ENCODE measurements at regions not wholly inside any gene's neighbourhood (a gene's known extent, or its start where the extent isn't known, plus 50 kb on each side); places are given as distances from the start of the nearest gene placed in this dataset.

DNA sequence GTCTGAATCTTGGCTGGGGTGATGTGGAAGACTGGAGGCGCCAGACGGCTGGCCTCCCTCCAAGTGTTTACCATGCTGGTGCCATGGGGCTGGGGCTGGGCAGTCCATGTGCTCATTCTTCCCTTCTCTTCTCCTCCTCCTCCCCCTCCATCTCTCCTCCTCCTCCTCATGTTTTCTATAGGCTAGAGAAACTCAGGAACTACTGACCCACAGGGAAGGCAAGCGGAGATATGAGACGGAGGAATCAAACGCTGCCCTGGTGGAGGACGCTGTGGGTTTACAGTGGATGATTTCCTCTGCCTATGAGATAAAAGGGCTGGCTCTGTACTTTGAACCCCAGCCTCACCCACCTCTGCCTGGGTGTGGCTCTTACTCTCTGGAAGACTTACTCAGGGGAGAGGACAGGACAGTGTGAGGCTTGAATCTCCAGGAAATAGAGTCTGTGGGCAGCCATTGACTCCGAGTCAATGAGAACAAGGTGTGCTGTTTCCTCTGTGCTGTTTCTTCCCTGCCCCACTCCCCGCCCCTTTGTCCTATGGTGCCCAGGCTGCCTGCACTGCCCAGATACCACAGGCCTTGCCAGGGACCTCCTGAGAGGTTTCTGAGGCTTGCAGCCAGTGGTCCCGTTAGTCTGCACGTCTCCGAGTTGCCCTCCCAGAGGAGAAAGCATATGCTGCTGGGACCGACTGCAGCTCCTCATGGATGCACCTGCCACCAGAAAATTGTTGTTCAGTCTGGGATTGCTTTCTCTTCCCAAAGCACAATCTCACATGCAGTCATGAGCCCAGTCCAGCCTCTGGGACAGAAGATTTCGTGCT, 132.6 kb upstream of the ARHGAP5 start:
- DNase-seq = no peak

DNA sequence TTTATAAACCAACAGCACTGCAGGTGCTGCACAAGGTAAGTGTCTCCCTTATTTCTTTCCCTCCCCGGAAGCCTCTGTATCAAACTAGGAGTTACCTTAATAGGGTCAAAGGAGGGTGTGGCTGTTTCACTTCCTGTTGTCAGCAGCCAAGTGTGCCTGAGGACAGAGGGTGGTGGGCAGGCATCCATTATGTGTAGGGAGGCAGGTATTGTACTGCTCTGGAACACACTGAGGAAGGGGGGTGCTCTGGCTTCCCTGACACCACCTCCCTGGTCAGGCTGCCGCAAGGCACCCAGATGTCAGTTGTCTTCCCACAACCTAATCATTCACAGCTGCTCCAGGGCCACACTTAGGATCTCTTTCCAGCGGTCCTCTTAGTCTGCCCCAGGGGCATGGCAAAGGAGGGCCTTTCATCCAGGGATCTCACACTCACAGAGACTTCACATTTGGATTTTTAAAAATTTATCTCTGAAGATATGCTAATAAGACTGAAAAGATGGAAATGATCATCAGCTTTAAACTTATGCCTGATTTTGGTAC, 132.0 kb upstream of the ARHGAP5 start:
- no peak for DNase-seq

DNA sequence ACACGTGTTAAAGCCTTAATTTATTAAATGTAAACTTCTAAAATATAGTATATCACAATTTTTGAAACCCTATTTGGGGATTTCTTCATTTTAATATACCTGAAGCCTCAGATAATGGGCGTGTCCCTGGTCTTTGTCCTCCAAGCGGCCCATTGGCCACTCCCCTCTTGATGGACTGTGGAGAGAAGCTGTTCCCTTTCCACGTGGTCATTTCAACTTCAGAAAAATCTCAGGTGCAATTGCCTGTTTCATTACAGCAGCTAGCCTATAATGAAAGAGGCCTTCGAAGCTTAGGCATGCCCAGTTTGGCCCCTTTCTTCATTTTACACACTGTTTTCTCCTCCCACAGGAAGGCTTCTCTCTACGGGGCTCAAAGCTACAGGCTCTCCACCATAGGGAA, 131.4 kb upstream of the ARHGAP5 start:
- DNase-seq = no peak

DNA sequence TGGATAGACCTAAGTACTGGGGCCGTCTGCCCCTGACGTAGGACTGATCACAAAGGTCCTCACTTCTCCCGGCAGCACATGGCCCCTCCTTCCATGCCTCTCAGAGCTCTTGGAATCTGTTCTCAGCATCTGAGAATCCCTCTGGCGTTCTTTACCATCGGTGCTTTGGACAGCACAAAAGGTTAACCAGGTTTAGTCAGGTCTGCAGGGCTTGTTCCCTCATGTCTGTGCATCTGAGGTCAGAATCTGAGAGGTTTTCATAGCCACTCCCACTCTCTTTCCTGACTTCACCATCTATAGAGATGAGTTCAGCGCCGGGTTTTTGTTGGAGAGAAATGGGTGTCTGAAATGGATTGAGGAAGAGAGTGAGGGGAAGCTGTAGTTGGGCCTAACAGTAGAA, 130.0 kb upstream of the ARHGAP5 start:
- no peak for DNase-seq

DNA sequence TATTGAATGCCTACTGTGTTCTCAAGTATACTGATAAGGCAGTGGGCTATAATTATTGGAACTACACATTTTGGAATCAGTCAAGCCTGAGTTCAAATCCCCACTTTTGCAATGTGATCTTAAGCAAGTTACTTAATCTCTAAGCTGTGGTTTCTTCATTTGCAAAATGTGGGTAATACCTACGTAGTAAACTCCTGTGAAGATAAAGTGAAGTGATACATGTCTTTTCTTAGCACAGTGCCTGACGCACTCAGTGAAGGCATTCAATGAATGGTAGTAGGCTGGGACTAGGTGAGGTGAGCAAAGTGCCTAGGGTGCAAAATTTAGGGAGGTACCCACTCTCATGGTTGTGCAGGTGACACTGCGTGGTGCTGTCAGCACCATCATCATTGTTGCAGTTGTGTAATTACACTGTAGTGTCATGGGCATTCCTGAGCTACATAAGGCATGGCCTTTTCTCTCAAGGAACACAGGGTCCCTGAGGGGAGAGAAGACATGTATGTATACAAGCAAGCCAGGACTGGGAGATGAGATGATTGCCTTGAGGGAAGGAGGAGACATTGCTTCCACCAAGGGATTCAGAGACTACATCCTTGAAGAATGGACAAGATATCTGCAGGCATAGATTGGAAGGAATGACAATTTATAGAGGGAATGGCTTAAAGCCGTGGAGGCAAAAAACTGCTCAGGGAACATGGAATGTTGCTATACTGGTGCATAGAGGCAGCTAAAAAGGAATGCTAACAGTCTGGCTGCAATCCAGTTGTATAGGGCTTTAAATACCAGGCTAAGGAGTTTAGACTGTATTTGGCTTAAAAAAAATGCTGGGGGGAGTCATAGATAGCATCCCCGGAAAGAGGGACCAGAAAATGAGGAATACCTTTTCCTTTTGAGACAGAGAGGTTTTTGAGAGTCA, 129.2 kb upstream of the ARHGAP5 start:
- DNase-seq = no peak

DNA sequence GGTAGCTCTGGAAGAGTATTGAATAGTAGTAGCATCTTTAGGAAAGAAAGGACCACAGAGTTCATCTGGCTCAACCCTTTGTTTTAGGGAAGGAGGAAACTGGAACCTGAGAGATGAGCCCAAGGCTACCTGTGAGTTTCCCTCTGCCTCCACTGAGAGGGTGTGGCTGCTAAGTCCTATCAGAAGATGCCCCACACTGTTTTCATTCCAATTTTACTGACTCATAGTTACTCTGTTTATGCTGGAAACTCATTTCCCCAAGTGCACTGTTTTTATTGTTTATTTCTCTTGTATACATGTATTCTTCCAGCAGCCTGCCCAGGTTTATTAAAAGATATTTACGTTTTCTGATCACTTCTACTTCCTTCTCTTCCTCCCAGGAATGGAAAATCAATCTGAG, 127.4 kb upstream of the ARHGAP5 start:
- no peak for DNase-seq

DNA sequence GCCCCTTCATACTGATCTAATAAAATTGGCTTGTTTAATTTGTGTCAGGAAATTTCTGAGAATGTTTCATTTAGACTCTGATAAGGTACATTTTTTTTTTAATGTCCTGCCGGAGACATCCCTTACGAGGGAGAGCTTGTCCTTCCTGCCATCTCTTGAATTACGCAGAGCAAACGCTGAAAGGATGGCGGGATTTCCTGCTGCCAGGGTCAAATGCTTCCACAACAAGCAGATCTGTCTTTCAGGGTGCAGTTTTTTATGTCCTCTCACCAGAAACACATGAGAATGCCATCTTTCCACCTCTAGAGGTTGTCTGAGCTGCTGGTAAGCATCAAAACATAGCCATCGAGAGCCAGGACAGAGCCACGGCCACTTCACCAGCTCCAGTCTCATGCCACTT, 126.8 kb upstream of the ARHGAP5 start:
- no peak for DNase-seq

DNA sequence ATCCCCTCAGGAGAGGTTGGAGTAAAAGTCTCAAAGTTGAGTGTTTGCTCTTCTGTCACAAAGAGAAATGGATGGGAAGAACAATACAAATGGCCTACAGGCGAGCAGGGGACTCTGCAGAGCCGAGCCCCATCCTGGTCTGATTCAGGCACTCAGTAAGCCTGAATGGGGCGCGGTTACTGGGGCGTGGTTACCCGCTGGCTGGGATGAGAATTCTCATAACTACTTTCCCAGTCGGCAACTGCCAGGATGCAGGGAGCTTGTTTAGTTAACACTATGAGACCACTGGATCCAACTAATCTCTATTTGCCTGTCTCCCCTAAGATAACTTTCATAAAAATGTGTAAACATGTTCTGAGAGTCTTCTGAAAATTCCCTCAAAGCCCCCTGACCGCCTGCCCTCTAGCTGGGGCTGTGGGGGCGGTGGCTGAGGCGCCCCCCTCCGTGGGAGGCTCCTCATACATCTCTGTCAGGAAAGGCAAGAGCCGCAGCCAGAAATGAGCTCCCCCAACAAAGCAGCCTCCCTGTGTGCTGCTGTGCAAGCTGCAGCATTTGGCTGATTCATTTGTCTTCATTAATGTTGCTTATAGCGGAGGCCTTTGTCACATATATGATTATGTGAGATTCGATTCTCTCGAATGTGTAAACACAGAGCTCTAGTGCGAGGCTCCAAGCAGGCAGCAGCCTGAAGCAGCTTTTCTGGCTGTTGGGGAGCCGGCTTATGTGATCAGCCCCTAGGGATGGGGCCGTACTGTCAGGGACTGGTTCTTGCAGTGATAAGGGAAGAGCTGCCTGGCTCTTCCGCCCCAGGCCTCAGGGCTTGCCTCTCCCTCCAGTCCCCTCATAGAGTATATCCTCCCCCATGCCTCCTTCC, 126.1 kb upstream of the ARHGAP5 start:
- DNase-seq = no peak

DNA sequence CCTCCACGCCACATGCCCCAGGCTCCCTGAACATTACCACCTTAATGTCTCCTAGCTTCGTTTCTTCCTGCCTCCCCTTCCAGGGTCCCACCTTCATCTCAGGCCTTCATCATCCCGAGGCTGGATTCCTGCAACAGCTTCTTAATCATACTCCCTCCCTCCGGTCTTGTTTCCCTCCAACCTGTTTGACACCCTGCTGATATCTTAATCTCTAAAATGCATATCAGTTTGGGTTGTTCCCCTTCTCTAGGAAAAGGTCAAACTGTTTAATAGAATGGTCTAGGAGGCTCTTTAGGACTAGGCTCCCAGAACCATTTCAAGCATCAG, 125.5 kb upstream of the ARHGAP5 start:
- DNase-seq = no peak

DNA sequence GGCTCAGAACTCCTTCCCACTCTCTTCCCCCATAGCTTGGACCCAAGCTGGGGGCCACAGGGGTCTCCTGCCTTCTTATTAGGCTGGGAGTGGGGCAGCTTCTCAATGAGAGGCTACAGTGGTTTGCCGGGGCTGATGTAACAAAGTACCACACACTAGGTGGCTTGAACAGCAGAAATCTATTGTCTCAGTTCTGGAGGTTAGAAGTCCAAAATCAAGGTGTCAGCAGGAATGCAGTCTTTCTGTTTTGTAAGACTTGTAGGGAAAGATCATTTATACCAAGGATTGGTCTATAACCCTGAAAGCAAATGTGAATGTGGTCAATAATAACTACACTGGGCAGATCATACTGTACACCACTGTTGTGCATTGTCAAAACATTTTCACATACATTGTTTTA, 124.5 kb upstream of the ARHGAP5 start:
- no peak for DNase-seq

DNA sequence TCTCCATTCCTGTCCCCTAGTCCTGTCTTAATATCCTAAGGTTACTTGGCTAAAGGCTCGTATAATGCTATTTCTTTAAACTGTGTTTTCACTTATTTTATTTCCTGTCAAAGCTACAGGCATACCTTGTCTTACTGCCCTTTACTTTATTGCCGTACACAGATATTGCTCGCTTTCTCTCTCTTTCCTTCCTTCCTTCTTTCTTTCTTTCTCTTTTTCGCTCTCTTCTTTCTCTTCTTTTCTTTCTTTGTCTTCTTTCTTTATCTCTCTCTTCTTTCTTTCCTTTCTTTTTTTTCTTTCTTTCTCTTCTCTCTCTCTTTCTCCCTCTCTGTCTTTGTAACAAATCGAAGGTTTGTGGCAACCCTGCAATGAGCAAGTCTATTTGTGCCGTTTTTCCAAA, 123.9 kb upstream of the ARHGAP5 start:
- no peak for DNase-seq

DNA sequence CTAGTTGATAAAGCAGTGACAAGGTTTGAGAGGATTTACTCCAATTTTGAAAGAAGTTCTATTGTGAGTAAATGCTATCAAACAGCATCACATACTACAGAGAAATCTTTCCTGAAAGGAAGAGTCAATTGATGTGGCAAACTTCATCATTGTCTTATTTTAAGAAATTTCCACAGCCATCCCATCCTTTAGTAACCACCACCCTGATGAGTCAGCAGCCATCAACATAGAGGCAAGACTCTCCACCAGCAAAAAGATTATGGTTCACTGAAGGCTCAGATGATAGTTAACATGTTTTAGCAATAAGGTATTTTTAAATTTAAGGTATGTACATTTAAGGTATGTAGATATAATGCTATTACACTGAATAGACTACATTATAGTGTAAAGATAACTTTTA, 122.1 kb upstream of the ARHGAP5 start:
- DNase-seq = no peak

DNA sequence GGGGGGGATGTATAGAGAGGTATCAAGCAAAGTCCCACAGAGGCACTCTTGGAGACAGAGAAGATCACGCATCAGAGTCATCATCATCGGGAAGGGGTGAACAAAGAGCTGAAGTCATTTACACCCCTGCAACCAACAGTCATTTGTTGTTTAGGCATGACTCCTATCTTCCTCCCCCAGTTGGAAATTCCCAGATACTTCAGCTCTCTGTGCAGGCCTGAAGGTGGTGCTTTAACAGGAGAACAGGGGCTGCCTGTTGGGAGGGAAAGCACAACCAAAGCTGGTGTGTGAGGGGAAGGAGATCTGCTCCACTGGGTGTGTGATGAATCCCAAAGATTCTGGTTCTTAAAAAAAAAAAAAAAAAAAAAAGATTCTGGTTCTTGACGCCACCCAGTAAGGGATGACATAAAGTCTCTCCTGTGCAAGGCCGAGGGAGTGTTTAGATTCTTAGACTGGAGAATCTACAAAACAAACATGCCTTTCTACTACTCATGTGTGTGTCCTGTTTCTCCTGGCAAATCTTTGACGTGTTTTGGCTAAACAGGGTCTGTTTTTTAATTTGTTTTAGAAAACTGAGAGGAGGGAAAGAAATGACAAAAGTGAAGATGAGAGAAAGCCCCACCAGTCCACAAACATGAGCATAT, 121.0 kb upstream of the ARHGAP5 start:
- no peak for DNase-seq

DNA sequence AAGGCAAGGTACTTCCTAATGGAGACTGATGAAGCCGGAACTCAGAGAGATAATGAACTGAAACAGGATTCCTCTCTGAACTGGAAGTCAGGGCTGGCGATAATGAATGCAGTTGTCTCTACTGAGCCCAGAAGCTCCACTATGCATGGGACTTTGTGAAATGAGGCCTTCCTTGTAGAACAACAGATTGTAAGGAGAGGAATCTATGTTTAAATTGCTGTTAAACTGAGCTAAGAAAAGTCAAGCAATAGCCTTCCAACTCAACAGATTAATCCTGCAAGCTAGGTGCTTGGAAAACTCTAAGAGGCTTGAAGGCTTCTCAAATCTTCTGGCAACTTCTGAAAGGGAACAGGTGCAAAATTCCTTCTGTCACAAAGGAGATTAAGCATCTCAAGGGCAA, 119.5 kb upstream of the ARHGAP5 start:
- DNase-seq = no peak

DNA sequence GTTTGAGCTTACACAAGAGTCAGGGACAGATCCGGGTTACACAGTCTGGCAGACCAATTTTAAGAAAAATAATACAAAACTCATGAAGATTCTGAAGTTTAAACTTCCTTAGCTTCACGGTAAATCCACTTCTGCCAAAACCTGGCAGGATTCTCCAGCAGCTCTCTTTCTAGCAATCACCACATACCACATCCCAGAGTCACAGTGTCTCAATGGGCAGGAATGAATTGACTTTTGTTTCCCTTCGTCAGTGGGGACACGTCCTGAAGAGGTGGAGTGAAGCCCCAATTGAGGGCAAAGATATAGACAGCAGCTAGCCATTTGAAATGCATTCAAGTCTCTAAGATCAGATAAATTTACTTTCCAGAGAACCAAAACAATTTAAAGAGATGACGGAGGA, 117.1 kb upstream of the ARHGAP5 start:
- DNase-seq = no peak

DNA sequence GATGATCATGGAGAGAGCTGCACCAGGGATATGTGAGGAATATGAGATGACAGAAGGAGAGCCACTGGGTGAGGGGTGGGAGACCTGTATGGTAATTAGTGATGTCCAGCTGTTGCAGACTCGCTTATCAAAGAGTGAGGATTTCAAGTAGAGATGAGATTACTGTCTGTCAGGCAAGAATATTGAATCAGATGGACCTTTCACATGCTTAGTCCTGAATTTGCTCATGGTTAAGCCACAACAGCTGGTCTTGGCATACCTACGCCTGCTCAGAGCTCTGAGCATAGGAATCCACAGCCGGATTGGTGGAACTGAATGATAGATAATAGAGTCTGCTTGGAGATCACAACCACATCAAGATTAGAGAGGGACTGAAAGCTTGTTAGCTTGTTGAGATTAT, 115.2 kb upstream of the ARHGAP5 start:
- no peak for DNase-seq

DNA sequence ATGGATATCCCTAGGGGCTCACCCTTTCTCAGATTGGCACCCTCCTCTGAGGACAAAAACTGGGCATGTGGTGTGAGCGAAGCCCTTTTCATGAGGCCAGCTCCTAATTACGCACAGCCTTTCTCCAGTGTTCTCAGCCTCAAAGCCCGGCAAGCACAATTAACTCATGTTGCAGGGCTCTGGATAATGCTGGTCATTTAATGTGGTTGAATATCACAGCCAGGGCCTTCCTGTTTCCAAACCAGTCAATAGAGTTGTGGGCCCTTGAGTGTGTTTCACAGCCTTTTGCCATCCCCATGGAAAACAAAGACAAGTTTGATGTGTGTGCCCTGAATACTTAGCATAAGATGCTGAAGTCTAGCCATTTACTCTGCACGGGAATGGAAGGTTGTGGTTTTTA, 114.2 kb upstream of the ARHGAP5 start:
- no peak for DNase-seq

DNA sequence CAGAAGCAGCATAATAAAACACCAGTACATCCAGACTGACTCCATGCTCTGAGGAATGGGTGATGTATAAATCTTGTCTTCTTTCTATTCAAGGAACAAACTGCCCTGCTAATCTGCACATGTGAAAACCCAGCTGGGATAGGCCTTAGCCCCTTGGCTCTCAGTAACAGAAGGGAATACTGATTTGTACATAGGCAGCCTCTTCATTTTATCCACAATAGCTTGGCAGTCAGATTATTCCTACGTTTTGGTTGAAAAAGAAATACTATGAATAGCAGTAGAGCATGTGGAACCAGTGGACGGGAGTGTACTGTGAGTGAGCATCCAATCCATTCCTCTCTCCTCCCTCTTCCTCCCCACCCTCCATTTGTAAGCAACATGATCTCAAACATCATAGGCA, 113.5 kb upstream of the ARHGAP5 start:
- no peak for DNase-seq

DNA sequence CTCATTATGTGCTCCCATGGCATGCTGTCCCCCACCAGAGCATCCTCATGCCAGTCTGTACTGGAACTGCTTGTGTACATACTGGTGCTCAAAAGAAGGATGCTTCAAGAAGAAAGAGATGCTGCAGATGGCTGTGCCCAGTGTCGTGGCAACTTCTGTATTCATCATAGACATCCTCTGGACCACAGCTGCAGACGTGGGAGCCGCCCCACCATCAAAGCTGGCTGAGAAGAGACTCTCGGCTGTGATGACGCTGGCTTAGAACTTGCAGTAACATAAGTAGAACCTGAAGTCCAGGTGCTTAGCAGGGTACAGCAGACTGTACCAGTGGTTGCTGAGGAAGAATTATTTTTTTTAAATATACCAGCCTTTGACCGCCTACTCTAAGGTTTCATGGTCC, 112.6 kb upstream of the ARHGAP5 start:
- DNase-seq = no peak

DNA sequence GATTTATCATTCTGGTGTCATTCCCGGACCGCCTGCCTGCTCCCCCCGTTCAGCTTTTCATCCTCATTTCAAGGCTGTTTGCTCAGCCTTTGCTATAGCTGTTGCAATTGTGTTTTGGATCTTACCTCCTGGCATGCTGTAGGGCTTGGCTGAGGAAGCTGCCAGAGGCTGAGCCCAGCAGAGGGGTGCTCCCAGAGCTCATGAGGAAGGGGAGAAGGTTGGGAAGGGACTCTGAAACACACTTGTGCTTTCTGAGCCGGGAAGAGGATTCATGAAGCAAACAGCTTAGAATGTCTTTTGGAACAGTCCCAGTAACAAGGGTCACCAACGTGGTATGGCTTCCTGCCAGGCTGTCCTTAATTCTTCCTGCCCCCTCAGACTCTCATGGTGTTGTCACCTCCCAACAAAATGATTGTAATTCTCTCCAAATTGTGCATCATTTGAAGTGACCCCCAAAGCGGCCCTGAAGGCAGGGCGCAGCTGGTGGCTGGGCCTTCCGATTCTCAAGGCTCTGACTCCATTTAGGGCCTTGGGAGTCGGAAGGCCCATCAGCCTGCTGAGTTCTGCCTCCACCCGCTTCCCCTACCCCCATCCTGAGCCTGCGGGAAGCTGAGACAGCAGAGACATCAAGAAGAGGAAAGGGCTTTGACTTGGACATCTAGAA, 111.9 kb upstream of the ARHGAP5 start:
- no peak for DNase-seq

DNA sequence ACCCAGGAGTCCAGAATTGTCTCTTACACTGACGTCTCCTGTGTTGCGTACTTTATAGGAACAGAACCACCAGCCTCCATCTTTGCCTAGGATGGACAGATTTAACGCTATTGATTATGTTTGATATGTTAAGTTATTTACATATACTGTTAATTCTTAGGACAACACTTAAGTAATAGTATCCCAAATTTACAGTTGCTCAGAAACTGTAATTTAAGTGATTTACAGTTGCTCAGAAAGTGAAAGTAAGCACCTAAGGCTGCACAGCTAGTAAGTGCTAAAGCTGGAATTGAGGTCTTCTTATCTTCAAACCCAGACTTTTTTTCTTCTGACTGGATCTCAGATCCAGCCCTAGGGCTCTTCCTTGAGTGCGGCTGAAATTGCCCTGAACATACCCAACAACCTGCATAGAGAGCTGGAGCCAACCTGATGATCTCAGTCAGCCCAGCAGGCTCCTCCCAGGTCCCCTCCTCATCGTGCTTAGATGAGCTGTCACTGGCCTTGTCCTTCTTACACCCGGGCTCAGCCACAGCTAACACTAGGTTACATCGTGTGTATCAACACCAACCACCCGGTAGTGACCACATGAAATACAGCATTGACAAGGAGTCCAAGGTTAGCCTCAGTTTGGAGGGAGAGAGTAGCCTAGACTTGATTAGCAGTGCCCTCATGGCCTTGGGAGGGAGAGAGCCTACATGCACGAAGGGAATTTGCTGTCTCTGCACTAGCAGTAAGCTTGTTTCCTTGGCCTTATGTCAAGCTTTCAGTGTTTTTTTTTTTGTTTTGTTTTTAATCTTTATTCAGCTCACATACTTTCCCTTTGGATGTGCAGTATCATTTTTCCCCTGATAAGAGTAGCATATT, 111.1 kb upstream of the ARHGAP5 start:
- no peak for DNase-seq
